VCaP (cell line): ENCODE measurements at regions not wholly inside any gene's neighbourhood (a gene's known extent, or its start where the extent isn't known, plus 50 kb on each side); places are given as distances from the start of the nearest gene placed in this dataset.

Source experiments
- H3K27ac ChIP-seq: fragments of 450-650 bp; 2 replicates; pipeline ENCODE4 v1.5.1; 2017
- TF ChIP-seq, protein P1 (sequence below): fragments of 450-650 bp; conservative IDR thresholded peaks from 2 replicates; pipeline ENCODE4 v1.5.1; 2017; ENCODE audit warnings: mild to moderate bottlenecking, moderate library complexity

DNA sequence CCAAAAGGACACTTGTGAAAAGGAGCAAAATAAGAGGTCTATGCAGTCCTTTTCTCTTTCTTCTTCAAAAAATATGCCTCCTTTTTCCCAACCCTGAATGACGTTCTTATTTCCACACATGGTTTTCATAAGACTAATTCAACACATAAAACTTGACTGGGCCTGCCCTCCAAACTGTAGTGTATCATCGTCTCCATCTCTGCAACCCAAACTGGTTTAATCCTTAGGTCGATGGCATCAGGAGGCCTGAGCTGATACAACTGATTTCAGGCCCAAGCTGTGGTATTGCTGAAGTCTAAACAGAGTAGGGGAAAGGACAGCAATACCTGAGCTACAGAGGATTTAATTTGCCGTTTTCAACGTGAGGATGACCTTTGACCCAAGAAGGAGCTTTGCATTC, 130.0 kb upstream of the MTNR1B start:
- TF ChIP-seq, protein P1, sequence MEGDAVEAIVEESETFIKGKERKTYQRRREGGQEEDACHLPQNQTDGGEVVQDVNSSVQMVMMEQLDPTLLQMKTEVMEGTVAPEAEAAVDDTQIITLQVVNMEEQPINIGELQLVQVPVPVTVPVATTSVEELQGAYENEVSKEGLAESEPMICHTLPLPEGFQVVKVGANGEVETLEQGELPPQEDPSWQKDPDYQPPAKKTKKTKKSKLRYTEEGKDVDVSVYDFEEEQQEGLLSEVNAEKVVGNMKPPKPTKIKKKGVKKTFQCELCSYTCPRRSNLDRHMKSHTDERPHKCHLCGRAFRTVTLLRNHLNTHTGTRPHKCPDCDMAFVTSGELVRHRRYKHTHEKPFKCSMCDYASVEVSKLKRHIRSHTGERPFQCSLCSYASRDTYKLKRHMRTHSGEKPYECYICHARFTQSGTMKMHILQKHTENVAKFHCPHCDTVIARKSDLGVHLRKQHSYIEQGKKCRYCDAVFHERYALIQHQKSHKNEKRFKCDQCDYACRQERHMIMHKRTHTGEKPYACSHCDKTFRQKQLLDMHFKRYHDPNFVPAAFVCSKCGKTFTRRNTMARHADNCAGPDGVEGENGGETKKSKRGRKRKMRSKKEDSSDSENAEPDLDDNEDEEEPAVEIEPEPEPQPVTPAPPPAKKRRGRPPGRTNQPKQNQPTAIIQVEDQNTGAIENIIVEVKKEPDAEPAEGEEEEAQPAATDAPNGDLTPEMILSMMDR: no peak
- H3K27ac ChIP-seq: no peak overlapping the region

DNA sequence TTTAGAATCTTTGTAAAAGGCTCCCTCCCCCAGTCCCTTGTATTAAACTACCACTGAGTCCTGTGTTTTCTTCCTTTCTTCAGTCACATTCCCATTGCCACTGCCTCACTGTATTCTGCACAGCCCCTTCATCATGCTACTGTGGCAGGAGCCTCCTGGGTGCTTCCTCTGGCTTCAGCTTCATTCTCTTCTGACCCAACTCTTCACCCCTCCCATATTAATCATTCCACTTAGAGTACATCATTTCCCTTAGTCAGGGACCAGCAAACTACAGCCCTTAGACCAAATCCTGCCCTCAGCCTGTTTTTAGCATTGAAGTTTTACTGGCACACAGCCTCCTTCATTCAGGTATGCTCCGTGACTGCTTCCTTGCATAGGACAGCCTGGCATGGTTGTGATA, 127.7 kb upstream of the MTNR1B start:
- TF ChIP-seq, protein P1: no peak
- H3K27ac ChIP-seq: peak overlapping the region; percentile 42; the same call in 1 of the 2 replicates

DNA sequence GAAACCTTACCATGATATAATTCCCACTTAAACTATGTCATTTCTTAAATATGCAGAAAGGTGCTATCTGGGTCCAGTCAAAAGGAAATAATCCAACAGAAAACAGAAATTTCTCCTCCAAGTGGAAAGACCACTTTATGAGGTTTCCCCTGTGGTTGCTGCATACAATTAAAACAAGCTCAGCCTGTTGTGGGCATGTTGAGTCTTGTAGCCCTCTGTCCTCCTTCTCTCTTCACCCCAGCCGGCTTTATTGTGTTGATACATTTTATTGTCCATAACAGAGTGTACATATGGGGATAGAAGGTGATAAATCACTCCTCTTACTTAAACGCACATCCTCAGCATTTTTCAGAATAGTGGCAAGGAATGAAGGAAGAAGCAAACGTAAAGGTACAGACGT, 126.0 kb upstream of the MTNR1B start:
- H3K27ac ChIP-seq: peak overlapping the region; percentile 42
- TF ChIP-seq, protein P1: no peak

DNA sequence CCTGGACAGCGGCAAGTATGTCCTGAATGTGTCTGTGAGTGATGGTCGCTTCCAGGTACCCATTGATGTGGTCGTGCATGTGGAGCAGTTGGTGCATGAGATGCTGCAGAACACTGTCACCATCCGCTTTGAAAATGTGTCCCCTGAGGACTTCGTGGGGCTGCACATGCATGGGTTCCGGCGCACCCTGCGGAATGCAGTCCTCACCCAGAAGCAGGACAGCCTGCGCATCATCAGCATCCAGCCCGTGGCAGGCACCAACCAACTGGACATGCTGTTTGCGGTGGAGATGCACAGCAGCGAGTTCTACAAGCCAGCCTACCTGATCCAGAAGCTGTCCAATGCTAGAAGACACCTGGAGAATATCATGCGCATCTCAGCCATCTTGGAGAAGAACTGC, 125.3 kb upstream of the MTNR1B start:
- peak overlapping the region; percentile 42; the same call in 1 of the 2 replicates for H3K27ac ChIP-seq
- TF ChIP-seq, protein P1: no peak

DNA sequence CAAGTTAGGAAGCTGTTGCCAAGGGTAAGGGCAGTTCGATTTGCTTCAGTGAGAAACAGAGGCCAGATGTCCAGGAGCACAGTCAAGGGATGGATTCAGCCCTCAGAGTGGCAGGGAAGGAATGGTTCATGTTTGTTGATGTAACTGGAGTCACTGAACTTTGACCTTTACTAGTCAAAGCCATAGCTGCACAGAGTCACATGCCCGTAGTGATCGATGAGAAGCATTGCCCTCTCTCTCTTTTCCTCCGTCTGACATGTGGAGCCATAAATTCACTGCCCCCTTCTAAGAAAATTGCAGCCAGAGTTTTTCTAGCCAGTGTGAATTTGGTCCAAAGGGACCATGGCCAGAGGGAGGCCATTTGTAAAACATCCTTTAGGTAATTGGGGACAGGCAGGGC, 124.1 kb upstream of the MTNR1B start:
- H3K27ac ChIP-seq: no peak overlapping the region
- TF ChIP-seq, protein P1: no peak

GRCh38 chr11:92845805-92846204, 123.6 kb upstream of the MTNR1B start:
- H3K27ac ChIP-seq: no peak overlapping the region

DNA sequence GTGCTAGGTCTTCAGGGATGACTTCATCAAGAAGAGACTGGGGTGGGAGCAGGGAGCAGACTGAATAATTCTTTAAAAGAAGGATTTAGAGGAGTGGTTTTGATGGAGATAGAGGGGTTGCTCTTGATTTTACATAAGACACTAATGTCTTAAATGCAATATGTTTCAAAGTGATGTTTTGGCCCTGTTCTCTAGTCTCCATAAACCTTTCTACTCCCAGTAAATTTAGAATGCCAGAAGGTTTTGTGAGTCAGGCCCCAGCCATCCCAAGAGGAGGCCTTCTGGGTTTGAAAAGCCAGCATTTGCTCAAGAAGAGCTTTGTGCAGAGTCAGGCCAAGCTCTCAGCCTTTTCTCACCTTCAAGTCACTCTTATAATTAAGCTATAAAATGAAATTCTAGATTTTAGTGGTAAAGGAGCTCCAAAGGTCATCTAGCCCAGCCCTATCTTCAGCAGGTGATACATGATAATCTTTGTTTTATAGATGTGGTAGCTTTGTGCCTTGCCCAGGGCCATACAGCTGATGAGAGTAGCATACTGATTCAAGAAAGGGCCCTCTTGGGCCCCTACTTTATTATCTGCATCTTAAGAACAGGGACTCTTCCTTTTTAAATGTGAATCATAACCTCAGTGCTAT, 122.8 kb upstream of the MTNR1B start:
- TF ChIP-seq, protein P1: no peak

More at GRCh38 chr11:92845805-92846204, 123.6 kb upstream of the MTNR1B start:
- TF ChIP-seq, protein P1: no peak

More for the DNA sequence above, 122.8 kb upstream of the MTNR1B start:
- no peak overlapping the region for H3K27ac ChIP-seq
